HG03280 (cell line): ENCODE measurements at regions not wholly inside any gene's neighbourhood (a gene's known extent, or its start where the extent isn't known, plus 50 kb on each side); places are given as distances from the start of the nearest gene placed in this dataset.

Experiments
- ATAC-seq: cut with Tn5 transposase; IDR thresholded peaks from one replicate; pipeline ENCODE4 v1.9.1; 2021; ENCODE audit warnings: mild to moderate bottlenecking, moderate library complexity; ENCODE audit not compliant: unreplicated experiment

GRCh38 chr2:64398516-64399129 lies 55.3 kb upstream of the LGALSL start:
- no peak for ATAC-seq

- ATAC-seq = no peak
Measured at GRCh38 chr2:64399521-64399920, 54.4 kb upstream of the LGALSL start.

- ATAC-seq = no peak
Measured at GRCh38 chr2:64400105-64400728, 53.7 kb upstream of the LGALSL start.

GRCh38 chr2:64400733-64401528 lies 53.0 kb upstream of the LGALSL start:
- ATAC-seq = no peak

- ATAC-seq = no peak
Measured at GRCh38 chr2:64401529-64401880, 52.5 kb upstream of the LGALSL start.

GRCh38 chr2:64402876-64403275 lies 51.1 kb upstream of the LGALSL start:
- ATAC-seq = no peak

GRCh38 chr2:64403426-64403825 lies 50.5 kb upstream of the LGALSL start:
- ATAC-seq = no peak

- no peak for ATAC-seq
Measured at GRCh38 chr2:64404002-64404731, 49.8 kb upstream of the LGALSL start.
